Superior temporal gyrus (tissue), 1 donor: ENCODE measurements at regions not wholly inside any gene's neighbourhood (a gene's known extent, or its start where the extent isn't known, plus 50 kb on each side); places are given as distances from the start of the nearest gene placed in this dataset.
"Not testable (repeated sequence)": the region's sequence is repeated elsewhere in the genome, so short reads cannot be mapped to it uniquely, and the experiment has no call there.

Experiments used
- DNase-seq: peaks from one replicate; pipeline ENCODE4 v3.0.0-alpha.2; 2016; ENCODE audit errors: extremely low spot score

DNA sequence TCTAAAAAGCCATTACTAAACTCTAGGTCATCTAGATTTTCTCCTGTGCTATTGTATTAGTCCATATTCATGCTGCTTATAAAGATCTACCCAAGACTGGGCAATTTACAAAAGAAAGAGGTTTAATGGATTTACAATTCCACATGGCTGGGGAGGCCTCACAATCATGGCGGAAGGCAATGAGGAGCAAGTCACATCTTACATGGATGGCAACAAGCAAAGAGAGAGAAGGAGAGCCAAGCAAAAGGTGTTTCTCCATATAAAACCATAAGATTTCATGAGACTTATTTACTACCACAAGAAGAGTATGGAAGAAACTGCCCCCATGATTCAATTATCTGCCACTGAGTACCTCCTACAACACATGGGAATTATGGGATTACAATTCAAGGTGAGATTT lies 69.6 kb upstream of the CCDC6 start:
- DNase-seq = not testable (repeated sequence)

DNA sequence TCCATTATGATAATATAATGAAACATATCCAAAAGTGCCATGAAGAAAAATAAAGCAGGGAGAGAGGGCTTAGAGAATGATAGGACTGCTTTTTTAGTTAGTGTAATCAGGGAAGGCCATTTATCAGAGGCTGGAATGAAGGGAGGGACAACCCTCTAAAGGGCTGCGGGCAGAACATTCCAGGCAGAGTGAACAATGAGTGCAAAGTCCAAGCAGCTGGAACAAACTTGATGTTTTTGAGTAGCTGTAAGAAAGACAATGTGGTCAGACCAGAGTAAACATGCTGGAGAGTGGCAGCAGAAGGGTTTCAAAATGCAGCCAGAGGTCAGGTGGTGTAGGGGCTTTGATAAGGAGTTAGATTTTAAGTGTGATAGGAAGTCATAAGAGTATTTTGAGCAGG lies 65.6 kb upstream of the CCDC6 start:
- DNase-seq = no peak

DNA sequence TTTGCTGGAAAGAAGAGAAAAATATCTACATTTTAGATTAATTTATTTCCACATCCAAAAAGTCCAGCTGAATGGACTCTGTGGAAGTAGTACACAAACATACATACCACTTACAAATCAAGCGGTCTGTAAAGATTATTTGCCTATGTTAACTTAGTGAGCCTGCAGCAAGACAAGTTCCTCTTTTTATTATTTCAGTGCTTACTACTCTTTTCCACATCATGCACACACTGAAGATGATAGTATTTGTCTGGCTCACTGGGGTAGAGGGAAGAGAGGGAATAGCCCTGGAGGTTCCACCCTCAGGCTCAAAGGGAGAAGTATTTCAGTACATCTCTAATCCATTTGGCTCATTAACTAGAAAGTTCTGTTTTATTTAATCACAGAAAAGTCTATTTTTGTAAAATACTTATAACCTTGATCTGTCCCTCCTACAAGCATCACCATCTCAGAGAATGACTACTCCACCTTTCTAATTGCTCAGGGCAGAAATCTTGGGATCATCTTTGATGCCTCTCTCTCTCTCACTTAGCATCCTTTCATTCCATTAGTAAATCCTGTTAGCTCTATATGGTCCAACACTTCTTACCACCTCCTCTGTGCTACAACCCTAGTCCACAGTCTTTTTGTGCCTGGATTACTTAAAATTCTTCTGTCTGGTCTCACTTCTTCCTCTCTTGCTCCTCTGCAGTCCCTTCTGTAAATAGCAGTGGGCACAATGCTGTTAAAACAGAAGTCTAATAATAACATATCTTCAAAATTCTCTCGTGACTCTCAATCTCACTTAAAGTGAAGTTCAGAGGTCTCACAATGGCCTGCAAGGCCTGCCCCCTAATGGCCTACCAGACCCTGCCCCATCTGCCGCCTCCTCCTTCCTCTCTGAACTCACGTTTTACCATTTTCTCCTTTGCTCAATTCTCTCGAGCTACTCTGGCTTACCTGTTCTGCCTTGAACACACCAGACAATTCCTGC lies 64.3 kb upstream of the CCDC6 start:
- no peak for DNase-seq

DNA sequence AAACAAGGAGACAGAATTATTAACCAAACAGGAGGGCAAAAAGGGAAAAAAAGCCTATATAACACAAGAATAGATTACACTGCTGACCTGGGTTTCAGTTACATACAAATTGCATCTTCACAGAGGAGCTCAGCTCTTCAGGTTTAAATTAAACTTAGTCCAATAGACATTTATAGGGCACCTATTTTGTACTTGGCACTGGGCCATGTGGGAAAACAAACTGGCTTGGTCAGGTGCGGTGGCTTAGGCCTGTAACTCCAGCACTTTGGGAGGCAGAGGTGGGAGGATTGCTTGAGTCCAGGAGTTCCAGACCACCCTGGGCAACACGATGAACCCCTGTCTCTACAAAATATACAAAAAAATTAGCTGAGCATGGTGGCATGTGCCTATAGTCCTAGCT lies 62.3 kb upstream of the CCDC6 start:
- no peak for DNase-seq

DNA sequence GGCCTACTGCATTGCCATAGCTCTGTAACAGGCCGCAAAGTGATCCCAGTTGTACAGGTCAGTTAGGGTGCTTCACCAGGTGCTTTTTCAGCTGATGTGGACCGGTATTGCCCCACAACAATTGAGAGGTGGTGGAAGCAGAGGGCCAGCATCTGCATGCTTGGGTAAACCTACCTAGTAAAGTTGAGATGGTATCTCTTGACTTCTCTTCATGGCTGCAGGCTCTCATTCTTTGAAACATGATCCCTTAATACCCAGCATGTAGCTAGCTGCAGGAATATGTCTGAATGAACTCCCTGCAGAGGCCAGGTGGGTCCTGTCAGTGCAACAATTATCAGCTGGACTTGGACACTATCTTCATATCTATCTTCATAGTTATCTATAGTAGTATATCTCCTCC lies 60.7 kb upstream of the CCDC6 start:
- no peak for DNase-seq

DNA sequence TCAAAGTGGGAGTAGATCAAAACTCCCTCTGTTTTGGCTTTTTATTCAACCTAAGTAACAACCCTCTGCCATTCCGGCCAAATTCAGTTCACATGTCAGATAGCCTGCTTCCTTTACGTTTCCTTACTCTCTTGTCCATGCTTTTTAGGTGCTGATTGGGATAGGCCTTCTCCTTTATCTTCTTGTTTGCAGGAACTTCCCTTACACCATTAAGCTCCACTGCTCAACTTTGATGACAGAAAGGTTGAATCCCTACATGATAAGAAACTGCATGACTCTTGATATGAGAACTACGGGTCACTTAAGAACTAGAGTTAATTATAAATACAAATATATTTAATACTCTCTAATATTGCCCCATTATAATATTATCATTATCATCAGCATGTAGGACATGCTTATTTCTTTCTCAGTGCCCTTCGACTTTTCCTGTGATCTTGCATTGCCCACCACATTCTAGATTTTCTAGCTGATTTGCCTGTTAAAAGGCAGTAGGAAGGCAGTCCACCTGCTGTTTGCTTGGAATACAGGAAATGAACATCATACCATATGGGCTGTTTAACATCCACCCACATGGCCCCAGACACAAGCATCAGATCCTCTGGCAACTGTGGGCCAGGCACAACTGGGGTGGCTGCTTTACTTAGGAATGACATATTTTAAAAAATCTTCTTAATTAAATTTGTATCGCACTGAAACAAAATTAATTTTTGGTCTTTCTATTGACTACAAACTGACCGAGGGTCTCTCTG lies 59.7 kb upstream of the CCDC6 start:
- DNase-seq = peak; percentile 35

DNA sequence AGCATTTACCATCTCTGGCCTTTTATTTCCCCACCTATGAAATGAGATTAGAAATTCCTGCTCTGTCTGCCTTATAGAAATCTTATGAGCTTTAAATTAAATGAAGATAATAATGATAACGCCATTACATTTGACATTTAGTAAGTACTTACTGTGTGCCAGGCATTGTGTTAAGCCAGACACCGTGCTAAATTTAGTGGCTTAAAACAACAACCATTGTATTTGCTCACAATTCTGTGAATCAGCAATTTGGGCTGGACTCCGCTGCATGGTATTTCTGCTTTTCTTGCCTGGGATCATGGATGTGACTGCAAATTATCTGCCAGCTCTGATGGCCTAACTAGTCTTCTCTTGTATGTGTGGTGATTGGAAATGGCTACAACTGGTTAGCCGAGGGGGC lies 56.4 kb upstream of the CCDC6 start:
- no peak for DNase-seq

DNA sequence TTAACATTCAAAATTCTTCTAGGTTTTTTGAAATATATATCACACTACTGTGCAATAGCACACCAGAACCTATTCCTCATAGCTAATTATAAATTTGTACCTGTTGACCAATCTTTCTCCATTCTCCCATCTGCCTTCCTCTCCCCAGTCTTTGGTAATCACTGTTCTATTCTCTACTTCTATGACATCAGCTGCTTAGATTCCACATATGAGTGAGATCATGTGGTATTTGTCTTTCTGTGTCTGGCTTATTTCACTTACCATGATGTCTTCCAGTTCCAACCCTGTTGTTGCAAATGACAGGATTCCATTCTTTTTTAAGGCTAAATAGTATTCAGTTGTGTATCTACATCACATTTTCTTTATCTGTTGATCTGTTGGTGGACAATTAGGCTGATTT lies 54.4 kb upstream of the CCDC6 start:
- no peak for DNase-seq

DNA sequence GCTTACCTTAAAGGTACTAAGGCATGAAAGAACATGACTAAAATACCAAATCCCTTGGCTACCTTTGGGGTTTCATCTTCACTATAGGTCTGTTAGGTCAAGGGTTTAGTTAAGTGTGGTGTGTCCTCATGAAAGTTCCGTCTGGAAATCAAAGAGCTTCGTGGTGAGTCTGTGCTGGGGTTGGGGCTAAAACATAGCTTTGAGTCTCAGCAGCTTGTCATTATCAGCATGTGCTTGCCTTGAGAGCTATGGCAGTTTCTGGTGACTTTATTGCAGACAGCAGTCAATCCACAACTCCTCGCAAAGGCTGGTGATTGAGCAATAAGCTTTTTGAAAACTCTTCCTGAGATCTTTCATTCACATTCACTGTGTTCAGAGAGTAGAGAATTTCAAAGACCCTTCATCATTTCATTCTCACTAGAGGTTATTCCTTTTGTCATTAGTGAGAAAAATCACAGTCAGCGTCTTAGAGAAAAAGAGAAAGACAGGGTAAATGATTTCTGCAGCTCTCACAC lies 53.2 kb upstream of the CCDC6 start:
- no peak for DNase-seq

DNA sequence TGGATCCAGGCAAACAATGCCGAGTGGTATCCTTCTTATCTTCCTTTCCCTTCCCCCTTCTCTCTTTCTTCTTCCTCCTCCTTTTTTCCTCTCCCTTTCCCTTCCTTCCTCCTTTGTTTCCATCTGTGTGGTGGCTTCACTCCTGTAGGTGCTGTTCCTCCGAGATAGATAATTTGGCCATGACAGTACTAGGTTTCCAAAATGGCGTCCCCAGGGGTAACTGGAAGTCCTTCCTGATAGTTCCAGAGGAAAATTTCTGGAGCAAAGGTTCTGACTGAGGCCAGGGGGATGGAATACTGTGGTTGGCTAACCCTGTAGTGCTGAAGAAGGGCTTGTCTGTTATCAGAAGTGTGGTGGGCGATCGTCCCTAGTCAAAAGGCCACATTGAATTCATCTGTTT lies 52.5 kb upstream of the CCDC6 start:
- no peak for DNase-seq

DNA sequence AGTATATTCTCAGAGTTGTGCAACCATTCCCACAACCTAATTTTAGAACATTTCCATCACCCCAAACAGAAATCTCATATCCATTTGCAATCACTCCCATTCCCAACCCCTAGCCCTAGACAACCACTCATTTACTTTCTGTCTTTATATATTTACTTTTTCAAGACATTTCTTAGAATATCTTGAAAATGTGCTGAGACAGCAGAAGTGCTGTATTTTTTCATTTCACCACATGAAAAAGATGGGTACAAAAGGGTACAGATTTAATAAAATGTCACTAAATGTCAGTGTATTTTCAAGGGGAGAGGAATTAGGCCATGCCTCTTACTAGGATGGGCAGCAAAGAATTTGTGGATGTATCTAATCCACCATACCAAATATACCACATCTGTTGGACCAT lies 51.6 kb upstream of the CCDC6 start:
- no peak for DNase-seq
